HL-60 (cell line): ENCODE measurements at regions not wholly inside any gene's neighbourhood (a gene's known extent, or its start where the extent isn't known, plus 50 kb on each side); places are given as distances from the start of the nearest gene placed in this dataset.

ENCODE experiments used
- CTCF ChIP-seq: IDR thresholded peaks from one replicate; pipeline ENCODE4 v1.5.1; 2011; ENCODE audit warnings: low read length, control low read depth, inconsistent platforms; ENCODE audit not compliant: insufficient read depth
- POLR2AphosphoS5 ChIP-seq: IDR thresholded peaks from 2 replicates; pipeline ENCODE4 v1.6.1; 2012; ENCODE audit warnings: low read depth

- TF ChIP-seq CTCF (no peak), POLR2AphosphoS5 (no peak)
Measured at GRCh38 chr3:194974468-194975135, 288.9 kb downstream of the FAM43A start.
